ENCODE measurements at regions not wholly inside any gene's neighbourhood (a gene's known extent, or its start where the extent isn't known, plus 50 kb on each side); places are given as distances from the start of the nearest gene placed in this dataset.

DNA sequence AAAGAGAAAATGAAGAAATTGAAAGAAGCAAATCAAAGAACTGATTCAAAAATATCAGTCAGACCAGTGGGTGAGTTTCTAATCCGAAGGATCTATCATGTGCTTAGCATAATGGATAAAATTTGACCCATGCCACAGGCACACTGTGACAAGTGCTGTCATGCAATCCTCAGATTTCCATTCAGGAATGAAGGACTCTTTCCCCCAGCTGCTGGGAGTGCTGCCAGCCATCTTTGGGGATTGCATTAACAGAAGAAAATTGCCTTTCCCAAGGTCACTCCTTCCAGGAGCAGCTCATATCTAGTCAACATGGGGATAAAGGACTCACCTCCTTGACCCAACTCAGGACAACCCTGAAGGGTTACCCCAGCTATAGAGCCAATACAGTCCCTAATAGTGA, 316.7 kb upstream of the TBX18 start:
- TF ChIP-seq EZH2 (IDR thresholded peaks at IDR 0.05) (no peak), POLR2AphosphoS5 (IDR thresholded peaks at IDR 0.05; ENCODE audit: borderline replicate concordance, low read depth, low read length) (no peak), FOXP2 (optimal IDR thresholded peaks at IDR 0.05; ENCODE audit: control extremely low read depth, extremely low read length, insufficient read depth) (no peak)
